ENCODE measurements at regions not wholly inside any gene's neighbourhood (a gene's known extent, or its start where the extent isn't known, plus 50 kb on each side); places are given as distances from the start of the nearest gene placed in this dataset.

- H3K36me3 ChIP-seq, result no peaks in the 10 kb centered on the region
- H3K4me3 ChIP-seq (replicated peaks in 1 of 3), result no peak overlapping the region
- no peak for DNase-seq
- intact Hi-C loops (cut with DNase I), result no loop called here
- H3K27me3 ChIP-seq, result no peaks in the 10 kb centered on the region
- H3K27ac ChIP-seq, result no peak overlapping the region
- no peaks in the 10 kb centered on the region for H3K4me1 ChIP-seq
- TF ChIP-seq CTCF (IDR thresholded peaks at IDR 0.05) (no peak), POLR2A (IDR thresholded peaks at IDR 0.05) (no peak)
- no peaks in the 10 kb centered on the region for H3K9me3 ChIP-seq
- 68% methylated on average over 4 of the region's 4 CpGs for WGBS, 2 donors
These were observed 448.4 kb upstream of the TLE4 start for GRCh38 chr9:79123415-79123814.

- Histone ChIP-seq H3K27ac (no peak overlapping the region), H3K4me1 (no peaks in the 10 kb centered on the region), H3K27me3 (no peaks in the 10 kb centered on the region), H3K9me3 (no peaks in the 10 kb centered on the region), H3K36me3 (no peaks in the 10 kb centered on the region), H3K4me3 (replicated peaks in 1 of 3) (no peak overlapping the region)
- no peak for DNase-seq
- intact Hi-C loops (cut with DNase I), result no loop called here
- TF ChIP-seq CTCF (IDR thresholded peaks at IDR 0.05), result no peak
- no peak for TF ChIP-seq POLR2A (IDR thresholded peaks at IDR 0.05)
- WGBS, 2 donors, result 59 to 63% methylated on average over 4 of the region's 4 CpGs
These were observed 444.1 kb upstream of the TLE4 start for GRCh38 chr9:79127661-79128060.

- peak; percentile 38 to 53 for DNase-seq
- Histone ChIP-seq H3K9me3 (no peaks in the 10 kb centered on the region), H3K4me3 (replicated peaks in 1 of 3) (no peak overlapping the region), H3K4me1 (no peaks in the 10 kb centered on the region), H3K27ac (no peak overlapping the region), H3K36me3 (no peaks in the 10 kb centered on the region), H3K27me3 (no peaks in the 10 kb centered on the region)
- 42 to 46% methylated on average over 8 of the region's 8 CpGs for WGBS, 2 donors
- intact Hi-C loops (cut with DNase I), result no loop called here
- peak in 5 of 6 experiments; percentile 22 to 83 (median 54) for TF ChIP-seq CTCF (IDR thresholded peaks at IDR 0.05)
- TF ChIP-seq POLR2A (IDR thresholded peaks at IDR 0.05), result no peak
These were observed 441.8 kb upstream of the TLE4 start for GRCh38 chr9:79129865-79130480.

- H3K27me3 ChIP-seq, result no peaks in the 10 kb centered on the region
- no peak for TF ChIP-seq CTCF (IDR thresholded peaks at IDR 0.05)
- TF ChIP-seq POLR2A (IDR thresholded peaks at IDR 0.05), result no peak
- DNase-seq, result no peak
- WGBS, 2 donors, result 86 to 88% methylated on average over 2 of the region's 2 CpGs
- H3K36me3 ChIP-seq, result no peaks in the 10 kb centered on the region
- no peaks in the 10 kb centered on the region for H3K4me1 ChIP-seq
- no peak overlapping the region for H3K4me3 ChIP-seq (replicated peaks in 1 of 3)
- no peak overlapping the region for H3K27ac ChIP-seq
- intact Hi-C loops (cut with DNase I), result no loop called here
- no peaks in the 10 kb centered on the region for H3K9me3 ChIP-seq
These were observed 440.5 kb upstream of the TLE4 start for GRCh38 chr9:79131246-79131774.

GRCh38 chr9:79131824-79132377, 439.9 kb upstream of the TLE4 start:
- TF ChIP-seq CTCF (IDR thresholded peaks at IDR 0.05) (no peak), POLR2A (IDR thresholded peaks at IDR 0.05) (no peak)
- Histone ChIP-seq H3K4me3 (replicated peaks in 1 of 3) (no peak overlapping the region), H3K4me1 (no peaks in the 10 kb centered on the region), H3K9me3 (no peaks in the 10 kb centered on the region), H3K36me3 (no peaks in the 10 kb centered on the region), H3K27me3 (no peaks in the 10 kb centered on the region), H3K27ac (no peak overlapping the region)
- 71 to 75% methylated on average over 4 of the region's 4 CpGs for WGBS, 2 donors
- intact Hi-C loops (cut with DNase I), result no loop called here
- no peak for DNase-seq

Data from thyroid gland (tissue), 4 donors.